ENCODE measurements at regions not wholly inside any gene's neighbourhood (a gene's known extent, or its start where the extent isn't known, plus 50 kb on each side); places are given as distances from the start of the nearest gene placed in this dataset.

- TF ChIP-seq POLR2AphosphoS5 (IDR thresholded peaks at IDR 0.05; ENCODE audit: low read depth, low read length) (no peak), CTCF (IDR thresholded peaks at IDR 0.05) (no peak), REST (IDR thresholded peaks at IDR 0.05; ENCODE audit: insufficient read depth in 1 of 2, low read depth in 2 of 2, low read length in 1 of 2) (no peak), SIN3A (IDR thresholded peaks at IDR 0.05; ENCODE audit: borderline replicate concordance, insufficient read depth, low read depth, low read length) (no peak)
Measured at GRCh38 chr4:188374871-188375270, 235.6 kb downstream of the TRIML1 start.
